ENCODE measurements at regions not wholly inside any gene's neighbourhood (a gene's known extent, or its start where the extent isn't known, plus 50 kb on each side); places are given as distances from the start of the nearest gene placed in this dataset.

- TF ChIP-seq MGA (IDR thresholded peaks at IDR 0.05), result no peak
- TF ChIP-seq HEY1 (CRISPR knock-in tag; IDR thresholded peaks at IDR 0.05; ENCODE audit: borderline replicate concordance), result no peak
- TF ChIP-seq ZNF316 (IDR thresholded peaks at IDR 0.05), result peak; percentile 39; the same call in 1 of the 2 replicates
- TF ChIP-seq IFI16 (CRISPR knock-in tag; IDR thresholded peaks at IDR 0.05), result no peak
- no peak for TF ChIP-seq ZMIZ1 (IDR thresholded peaks at IDR 0.05; ENCODE audit: low read depth in 2 of 2, low read length in 2 of 2)
- TF ChIP-seq ZNF282 (CRISPR knock-in tag; IDR thresholded peaks at IDR 0.05), result no peak
- no peak for TF ChIP-seq SP1 (CRISPR knock-in tag; IDR thresholded peaks at IDR 0.05)
- no peak for TF ChIP-seq E2F6 (IDR thresholded peaks at IDR 0.05; ENCODE audit: borderline replicate concordance in 1 of 2, extremely low read depth in 1 of 2, insufficient read depth in 1 of 2, insufficient read length in 1 of 2, low read depth in 1 of 2, low read length in 1 of 2, poor library complexity in 1 of 2, severe bottlenecking in 1 of 2)
- TF ChIP-seq RAD51 (IDR thresholded peaks at IDR 0.05; ENCODE audit: borderline replicate concordance, low read depth), result peak; percentile 57; the same call in 1 of the 2 replicates
Measured at GRCh38 chr5:172573120-172573882, 67.8 kb upstream of the NEURL1B start (continued).
